ENCODE measurements at regions not wholly inside any gene's neighbourhood (a gene's known extent, or its start where the extent isn't known, plus 50 kb on each side); places are given as distances from the start of the nearest gene placed in this dataset.

- no peaks in the 10 kb centered on the region for H3K27me3 Mint-ChIP-seq
- no peak overlapping the region for H3K4me3 Mint-ChIP-seq (ENCODE audit: low read depth)
- DNase-seq (ENCODE audit: low spot score, unreplicated experiment): no peak
- H3K9me3 Mint-ChIP-seq (ENCODE audit: low read depth): peaks cover 5% of the 10 kb centered on the region
- H3K27ac Mint-ChIP-seq: no peak overlapping the region
- no peaks in the 10 kb centered on the region for H3K36me3 Mint-ChIP-seq (ENCODE audit: insufficient read depth)
- no peak for TF ChIP-seq CTCF (IDR thresholded peaks at IDR 0.05; ENCODE audit: unreplicated experiment)
- peaks cover 12% of the 10 kb centered on the region for H3K4me1 Mint-ChIP-seq (ENCODE audit: low read depth)
Observed at GRCh38 chr6:80541886-80542285, 435.4 kb downstream of the BCKDHB start.

GRCh38 chr6:80541181-80541580 lies 434.7 kb downstream of the BCKDHB start:
- no peak for DNase-seq (ENCODE audit: low spot score, unreplicated experiment)
- Mint-ChIP-seq H3K27ac (no peak overlapping the region), H3K4me3 (ENCODE audit: low read depth) (no peak overlapping the region), H3K9me3 (ENCODE audit: low read depth) (peaks cover 7% of the 10 kb centered on the region), H3K36me3 (ENCODE audit: insufficient read depth) (no peaks in the 10 kb centered on the region), H3K27me3 (no peaks in the 10 kb centered on the region), H3K4me1 (ENCODE audit: low read depth) (peaks cover 12% of the 10 kb centered on the region)
- TF ChIP-seq CTCF (IDR thresholded peaks at IDR 0.05; ENCODE audit: unreplicated experiment): no peak

- no peaks in the 10 kb centered on the region for H3K27me3 Mint-ChIP-seq
- H3K36me3 Mint-ChIP-seq (ENCODE audit: insufficient read depth): no peaks in the 10 kb centered on the region
- H3K27ac Mint-ChIP-seq: no peak overlapping the region
- peaks cover 12% of the 10 kb centered on the region for H3K4me1 Mint-ChIP-seq (ENCODE audit: low read depth)
- H3K4me3 Mint-ChIP-seq (ENCODE audit: low read depth): no peak overlapping the region
- no peak for DNase-seq (ENCODE audit: low spot score, unreplicated experiment)
- H3K9me3 Mint-ChIP-seq (ENCODE audit: low read depth): peaks cover 11% of the 10 kb centered on the region
- TF ChIP-seq CTCF (IDR thresholded peaks at IDR 0.05; ENCODE audit: unreplicated experiment): no peak
Observed at GRCh38 chr6:80540700-80541099, 434.2 kb downstream of the BCKDHB start.

- Mint-ChIP-seq H3K27me3 (no peaks in the 10 kb centered on the region), H3K4me1 (ENCODE audit: low read depth) (peaks cover 3% of the 10 kb centered on the region), H3K4me3 (ENCODE audit: low read depth) (no peak overlapping the region), H3K36me3 (ENCODE audit: insufficient read depth) (no peaks in the 10 kb centered on the region), H3K27ac (no peak overlapping the region), H3K9me3 (ENCODE audit: low read depth) (peaks cover 13% of the 10 kb centered on the region)
- no peak for TF ChIP-seq CTCF (IDR thresholded peaks at IDR 0.05; ENCODE audit: unreplicated experiment)
- DNase-seq (ENCODE audit: low spot score, unreplicated experiment): no peak
Observed at GRCh38 chr6:80537118-80537972, 430.9 kb downstream of the BCKDHB start.

- no peak for TF ChIP-seq CTCF (IDR thresholded peaks at IDR 0.05; ENCODE audit: unreplicated experiment)
- H3K4me3 Mint-ChIP-seq (ENCODE audit: low read depth): no peak overlapping the region
- no peak for DNase-seq (ENCODE audit: low spot score, unreplicated experiment)
- peaks cover 3% of the 10 kb centered on the region for H3K4me1 Mint-ChIP-seq (ENCODE audit: low read depth)
- H3K27me3 Mint-ChIP-seq: no peaks in the 10 kb centered on the region
- H3K27ac Mint-ChIP-seq: no peak overlapping the region
- peaks cover 13% of the 10 kb centered on the region for H3K9me3 Mint-ChIP-seq (ENCODE audit: low read depth)
- H3K36me3 Mint-ChIP-seq (ENCODE audit: insufficient read depth): no peaks in the 10 kb centered on the region
Observed at GRCh38 chr6:80535914-80536565, 429.6 kb downstream of the BCKDHB start.
